Nephron progenitor cell (in vitro differentiated cells): ENCODE measurements at regions not wholly inside any gene's neighbourhood (a gene's known extent, or its start where the extent isn't known, plus 50 kb on each side); places are given as distances from the start of the nearest gene placed in this dataset.

Source experiments
- DNase-seq: peaks from one replicate; pipeline ENCODE4 v3.0.0; 2021
- H3K27ac Mint-ChIP-seq: 2 replicates; pipeline ENCODE4 v1.8.0; 2021; ENCODE audit warnings: mild to moderate bottlenecking, moderate library complexity, mixed read lengths
- H3K27me3 Mint-ChIP-seq: 2 replicates; pipeline ENCODE4 v1.8.0; 2021; ENCODE audit warnings: mild to moderate bottlenecking, low read depth, mixed read lengths; ENCODE audit not compliant: poor library complexity
- H3K36me3 Mint-ChIP-seq: 2 replicates; pipeline ENCODE4 v1.8.0; 2021; ENCODE audit warnings: low read depth, mixed read lengths
- H3K4me1 Mint-ChIP-seq: 2 replicates; pipeline ENCODE4 v1.8.0; 2021; ENCODE audit warnings: mixed read lengths
- H3K4me3 Mint-ChIP-seq: 2 replicates; pipeline ENCODE4 v1.8.0; 2021; ENCODE audit warnings: mild to moderate bottlenecking, moderate library complexity, mixed read lengths
- H3K9me3 Mint-ChIP-seq: 2 replicates; pipeline ENCODE4 v1.8.0; 2021; ENCODE audit warnings: mild to moderate bottlenecking, moderate library complexity, mixed read lengths
- CTCF ChIP-seq: fragments of 200-600 bp; sonication (generic); IDR thresholded peaks from 2 replicates; pipeline ENCODE4 v1.5.0; 2021; ENCODE audit warnings: antibody characterized with exemption

DNA sequence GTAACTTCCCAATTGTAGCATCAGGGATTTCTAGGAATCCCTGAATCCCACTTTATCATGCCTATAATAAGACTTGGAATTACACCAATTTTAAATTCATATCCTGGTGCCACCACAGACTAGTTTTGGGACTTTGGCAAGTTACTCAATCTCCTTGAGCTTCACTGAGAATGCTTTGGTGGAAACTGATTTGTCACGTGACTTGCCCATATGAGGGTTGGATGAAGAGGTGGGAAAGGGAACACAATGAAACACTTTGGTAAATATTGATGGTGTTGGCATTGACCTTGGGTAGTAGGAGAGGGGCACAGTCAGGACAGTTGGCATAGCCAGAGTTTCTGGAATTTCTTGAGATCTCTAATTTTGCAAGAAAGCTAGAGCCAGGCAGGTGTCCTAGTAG lies 452.2 kb downstream of the SLC4A3 start:
- peaks cover under 1% of the 10 kb centered on the region for H3K27me3 Mint-ChIP-seq
- no peak for DNase-seq
- peaks cover 75% of the 10 kb centered on the region for H3K4me1 Mint-ChIP-seq
- no peaks in the 10 kb centered on the region for H3K9me3 Mint-ChIP-seq
- no peak overlapping the region for H3K27ac Mint-ChIP-seq
- no peak overlapping the region for H3K4me3 Mint-ChIP-seq
- no peak for TF ChIP-seq CTCF
- H3K36me3 Mint-ChIP-seq, result no peaks in the 10 kb centered on the region

DNA sequence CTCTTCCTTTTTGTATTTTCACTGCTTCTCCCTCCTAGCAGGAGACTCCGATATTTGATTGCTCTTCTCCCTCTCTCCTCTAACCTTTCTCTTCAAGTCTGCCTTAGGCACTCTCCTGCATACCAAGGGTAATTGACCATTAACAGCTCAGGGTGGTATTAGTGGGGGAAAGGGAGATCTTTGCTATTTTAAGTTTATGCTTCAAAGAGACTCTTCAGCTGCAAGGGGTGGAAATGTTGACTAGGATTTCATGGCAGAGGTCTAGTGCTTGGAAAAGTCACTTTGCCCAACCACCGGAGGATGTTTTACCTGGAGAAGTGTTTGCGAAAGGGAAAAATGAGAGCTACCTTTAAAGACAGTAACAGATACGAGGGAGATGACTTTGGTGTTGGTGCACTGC lies 453.7 kb downstream of the SLC4A3 start:
- Mint-ChIP-seq H3K4me1 (peaks cover 61% of the 10 kb centered on the region), H3K36me3 (no peaks in the 10 kb centered on the region), H3K9me3 (no peaks in the 10 kb centered on the region), H3K27me3 (peaks cover 2% of the 10 kb centered on the region), H3K4me3 (peak overlapping the region; percentile 7), H3K27ac (peak overlapping the region; percentile 81)
- no peak for TF ChIP-seq CTCF
- no peak for DNase-seq

- Mint-ChIP-seq H3K27ac (peak overlapping the region; percentile 26), H3K36me3 (no peaks in the 10 kb centered on the region), H3K4me1 (peaks cover 9% of the 10 kb centered on the region), H3K27me3 (peaks cover 3% of the 10 kb centered on the region), H3K9me3 (no peaks in the 10 kb centered on the region), H3K4me3 (no peak overlapping the region)
- TF ChIP-seq CTCF, result no peak
- no peak for DNase-seq
Observed at GRCh38 chr2:220090050-220090449, 462.6 kb downstream of the SLC4A3 start.

DNA sequence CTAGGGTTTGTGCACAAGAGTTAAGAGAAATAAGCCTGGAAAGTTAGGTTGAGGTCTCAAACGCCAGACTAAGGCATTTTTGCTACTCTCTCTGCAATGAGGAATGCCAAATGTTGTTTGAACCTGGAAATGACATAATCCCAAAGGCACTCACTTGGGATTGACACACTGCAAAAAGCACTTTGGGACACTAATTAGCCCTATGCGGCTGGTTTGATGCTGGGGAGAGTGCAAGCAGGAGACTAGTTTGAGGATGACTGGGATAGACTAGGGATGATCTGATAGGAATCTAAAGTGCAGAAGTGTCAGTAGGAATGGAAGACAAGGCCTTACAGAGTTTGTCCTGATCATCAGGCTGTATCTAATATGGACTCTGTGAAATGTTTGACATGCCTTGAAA lies 469.0 kb downstream of the SLC4A3 start:
- peaks cover 16% of the 10 kb centered on the region for H3K4me1 Mint-ChIP-seq
- H3K9me3 Mint-ChIP-seq, result no peaks in the 10 kb centered on the region
- H3K4me3 Mint-ChIP-seq, result no peak overlapping the region
- peaks cover 9% of the 10 kb centered on the region for H3K27me3 Mint-ChIP-seq
- TF ChIP-seq CTCF, result no peak
- H3K27ac Mint-ChIP-seq, result no peak overlapping the region
- no peak for DNase-seq
- H3K36me3 Mint-ChIP-seq, result no peaks in the 10 kb centered on the region

GRCh38 chr2:220101980-220102379 lies 474.6 kb downstream of the SLC4A3 start:
- H3K36me3 Mint-ChIP-seq, result no peaks in the 10 kb centered on the region
- H3K4me3 Mint-ChIP-seq, result no peak overlapping the region
- no peak for DNase-seq
- H3K4me1 Mint-ChIP-seq, result peaks cover 45% of the 10 kb centered on the region
- no peaks in the 10 kb centered on the region for H3K27me3 Mint-ChIP-seq
- H3K27ac Mint-ChIP-seq, result no peak overlapping the region
- no peak for TF ChIP-seq CTCF
- H3K9me3 Mint-ChIP-seq, result no peaks in the 10 kb centered on the region

GRCh38 chr2:220103596-220103995 lies 476.2 kb downstream of the SLC4A3 start:
- H3K4me3 Mint-ChIP-seq, result no peak overlapping the region
- H3K36me3 Mint-ChIP-seq, result no peaks in the 10 kb centered on the region
- no peak overlapping the region for H3K27ac Mint-ChIP-seq
- no peak for DNase-seq
- H3K27me3 Mint-ChIP-seq, result no peaks in the 10 kb centered on the region
- TF ChIP-seq CTCF, result no peak
- no peaks in the 10 kb centered on the region for H3K9me3 Mint-ChIP-seq
- H3K4me1 Mint-ChIP-seq, result peaks cover 45% of the 10 kb centered on the region
